GM12878 (cell line): ENCODE measurements at regions not wholly inside any gene's neighbourhood (a gene's known extent, or its start where the extent isn't known, plus 50 kb on each side); places are given as distances from the start of the nearest gene placed in this dataset.

ENCODE experiments used
- ATAC-seq: fragments of 200-7000 bp; cut with Tn5 transposase; 3 replicates; pipeline ENCODE4 v1.9.1; 2020; ENCODE audit warnings: mild to moderate bottlenecking, moderate library complexity
- BruUV-seq: library from RNA; stranded (reverse); fragments of 400-500 nt; replicated peaks from 2 replicates; lab custom pipeline; 2021; lab: Mats Ljungman, UMichigan
- CTCF ChIA-PET: fragments of 300-600 bp; sonication (Branson Sonifier 250); formaldehyde crosslinking; extraction: SDS; loops from one replicate; lab custom pipeline; 2021; ENCODE audit warnings: inconsistent platforms; lab: Yijun Ruan, JAX
- POLR2A ChIA-PET: fragments of 350-600 bp; formaldehyde crosslinking; extraction: SDS; loops from one replicate; lab custom pipeline; 2021; ENCODE audit warnings: inconsistent platforms; lab: Charles Lee
- RAD21 ChIA-PET: fragments of 300-600 bp; sonication (Branson Sonifier 250); formaldehyde crosslinking; loops from one replicate; lab custom pipeline; 2023; ENCODE audit warnings: antibody characterized with exemption; ENCODE audit not compliant: unreplicated experiment; lab: Charles Lee
- SMC1A ChIA-PET: fragments of 300-600 bp; sonication (Branson Sonifier 250); formaldehyde crosslinking; loops from one replicate; lab custom pipeline; 2023; ENCODE audit not compliant: unreplicated experiment, uncharacterized antibody; lab: Charles Lee
- DNase-seq: peaks from one replicate; pipeline ENCODE4 v3.0.0-alpha.2; 2011; ENCODE audit warnings: low read depth, low spot score
- FAIRE-seq: peaks from 3 replicates; lab custom pipeline; 2011; peaks lifted over from hg19 to GRCh38; lab: Jason Lieb, UNC
- H2AFZ ChIP-seq: 2 replicates; pipeline ENCODE4 v1.6.0; 2011; ENCODE audit warnings: low read depth, low read length, control low read depth; ENCODE audit not compliant: control insufficient read depth
- H3K27ac ChIP-seq: 2 replicates; pipeline ENCODE4 v1.5.1; 2011; ENCODE audit warnings: control low read depth; ENCODE audit not compliant: control insufficient read depth, insufficient read depth
- H3K27me3 ChIP-seq, 2 experiments: replicated peaks in 1 of 2; 2 replicates each; pipeline versions ENCODE4 v1.6.0 to v1.6.1; 2011; ENCODE audit warnings: low read length in 1 of 2; ENCODE audit not compliant: control insufficient read depth in 2 of 2, insufficient read depth in 2 of 2
- H3K36me3 ChIP-seq, 2 experiments: 2 replicates each; pipeline ENCODE4 v1.5.1; 2011; ENCODE audit warnings: low read length in 1 of 2; ENCODE audit not compliant: control insufficient read depth in 2 of 2, insufficient read depth in 2 of 2
- H3K4me1 ChIP-seq: 2 replicates; pipeline ENCODE4 v1.6.1; 2011; ENCODE audit warnings: mild to moderate bottlenecking, low read length, moderate library complexity, mixed read lengths; ENCODE audit not compliant: control insufficient read depth, insufficient read depth
- H3K4me2 ChIP-seq: 2 replicates; pipeline ENCODE4 v1.6.0; 2011; ENCODE audit warnings: control low read depth; ENCODE audit not compliant: control insufficient read depth, insufficient read depth
- H3K4me3 ChIP-seq: fragments of 200-600 bp; sonication (generic); 2 replicates; pipeline ENCODE4 v1.5.1; 2016
- H3K79me2 ChIP-seq: 2 replicates; pipeline ENCODE4 v1.6.0; 2011; ENCODE audit warnings: low read length; ENCODE audit not compliant: control insufficient read depth, insufficient read depth
- H3K9ac ChIP-seq: 2 replicates; pipeline ENCODE4 v1.8.0; 2011; ENCODE audit warnings: low read length, control low read depth, mixed read lengths; ENCODE audit not compliant: control insufficient read depth, insufficient read depth
- H3K9me3 ChIP-seq: replicated peaks from 3 replicates; pipeline ENCODE4 v1.5.1; 2011; ENCODE audit warnings: mild to moderate bottlenecking, low read length; ENCODE audit not compliant: control insufficient read depth, insufficient read depth
- H4K20me1 ChIP-seq: 2 replicates; pipeline ENCODE4 v1.6.0; 2011; ENCODE audit not compliant: control insufficient read depth, insufficient read depth
- CBX3 ChIP-seq: fragments of 200-600 bp; sonication (generic); IDR thresholded peaks from 2 replicates; pipeline ENCODE4 v1.6.1; 2016; ENCODE audit warnings: low read depth, borderline replicate concordance
- CBX5 ChIP-seq: sonication (generic); IDR thresholded peaks from 2 replicates; pipeline ENCODE4 v1.6.1; 2016; ENCODE audit warnings: low read depth, moderate library complexity, mild to moderate bottlenecking, inconsistent platforms
- HCFC1 ChIP-seq: fragments of 150-350 bp; IDR thresholded peaks from 2 replicates; pipeline ENCODE4 v1.6.1; 2014; ENCODE audit warnings: low read length
- HDAC6 ChIP-seq: fragments of 200-600 bp; sonication (generic); IDR thresholded peaks from one replicate; pipeline ENCODE4 v1.8.0; 2017; ENCODE audit warnings: antibody characterized with exemption; ENCODE audit not compliant: unreplicated experiment
- KLF5 ChIP-seq: fragments of 450-650 bp; IDR thresholded peaks from 2 replicates; pipeline ENCODE4 v1.6.1; 2014; ENCODE audit warnings: mild to moderate bottlenecking; ENCODE audit not compliant: partially characterized antibody
- MLLT1 ChIP-seq: fragments of 450-650 bp; IDR thresholded peaks from 2 replicates; pipeline ENCODE4 v1.6.1; 2016; ENCODE audit warnings: mild to moderate bottlenecking
- MXI1 ChIP-seq: fragments of 150-350 bp; IDR thresholded peaks from 2 replicates; pipeline ENCODE4 v1.6.1; 2011; ENCODE audit warnings: low read depth, mild to moderate bottlenecking, inconsistent platforms, low read length, improper control_type of control experiment
- PAX8 ChIP-seq: fragments of 450-650 bp; IDR thresholded peaks from 2 replicates; pipeline ENCODE4 v1.6.1; 2017; ENCODE audit warnings: mild to moderate bottlenecking, moderate library complexity
- POLR2A ChIP-seq: IDR thresholded peaks from 2 replicates; pipeline ENCODE4 v1.6.1; 2011; ENCODE audit warnings: low read depth, mild to moderate bottlenecking, low read length
- RAD21 ChIP-seq: IDR thresholded peaks from 2 replicates; pipeline ENCODE4 v1.6.1; 2011; ENCODE audit warnings: mild to moderate bottlenecking, low read depth, low read length, moderate library complexity; ENCODE audit not compliant: insufficient read depth
- RUNX3 ChIP-seq: IDR thresholded peaks from 2 replicates; pipeline ENCODE4 v1.6.1; 2012; ENCODE audit warnings: low read length, inconsistent platforms
- SIN3A ChIP-seq: IDR thresholded peaks from 2 replicates; pipeline ENCODE4 v1.6.1; 2012; ENCODE audit warnings: low read depth, low read length, improper control_type of control experiment
- SKIL ChIP-seq: fragments of 450-650 bp; IDR thresholded peaks from 2 replicates; pipeline ENCODE4 v1.6.1; 2017; ENCODE audit warnings: mild to moderate bottlenecking, low read depth, inconsistent platforms; ENCODE audit not compliant: poor library complexity, severe bottlenecking
- STAT3 ChIP-seq: IDR thresholded peaks from 2 replicates; pipeline ENCODE4 v1.6.1; 2011; ENCODE audit warnings: low read depth, low read length, improper control_type of control experiment
- USF2 ChIP-seq: IDR thresholded peaks from 2 replicates; pipeline ENCODE4 v1.6.1; 2011; ENCODE audit warnings: low read depth, low read length, improper control_type of control experiment, borderline replicate concordance
- ZNF24 ChIP-seq: fragments of 450-650 bp; IDR thresholded peaks from 2 replicates; pipeline ENCODE4 v1.6.1; 2017; ENCODE audit warnings: antibody characterized with exemption, mild to moderate bottlenecking
- ZNF274 ChIP-seq: IDR thresholded peaks from one replicate; pipeline ENCODE4 v1.8.0; 2011; ENCODE audit not compliant: insufficient read length, insufficient read depth
- WGBS: methylation state at CpG from one replicate; pipeline ENCODE4 v1.1.6; 2016; ENCODE audit warnings: low lambda C conversion rate; ENCODE audit not compliant: insufficient replicate concordance, insufficient coverage; ENCODE audit errors: missing lambda C conversion rate; 5-methylcytosine and 5-hydroxymethylcytosine counted together
- in situ Hi-C: fragments of 300-500 bp; cut with MboI; formaldehyde crosslinking; loops from 9 replicates; pipeline ENCODE4 v1.14.3; 2018; ENCODE audit warnings: mixed read lengths
- intact Hi-C: fragments of 100-400 bp; cut with micrococcal nuclease; formaldehyde crosslinking; loops from one replicate; pipeline ENCODE4 v1.14.2; 2022; ENCODE audit not compliant: unreplicated experiment

GRCh38 chr13:111664696-111665095, 344.3 kb downstream of the TEX29 start:
- 35% methylated on average over 4 of the region's 4 CpGs for WGBS
- H3K27me3 ChIP-seq, result no peaks in the 10 kb centered on the region
- no peaks in the 10 kb centered on the region for H4K20me1 ChIP-seq
- SMC1A ChIA-PET, result no interaction called here
- ATAC-seq (no peak), DNase-seq (no peak), FAIRE-seq (no peak)
- intact Hi-C loops (no loop called here), in situ Hi-C loops (no loop called here)
- H3K27ac ChIP-seq, result no peak overlapping the region
- CTCF ChIA-PET, result no interaction called here
- H2AFZ ChIP-seq, result no peak overlapping the region
- RAD21 ChIA-PET, result no interaction called here
- no peak overlapping the region for H3K4me2 ChIP-seq
- no peaks in the 10 kb centered on the region for H3K4me1 ChIP-seq
- no peaks in the 10 kb centered on the region; the same call in 2 of the 3 replicates for H3K9me3 ChIP-seq
- no peak overlapping the region for H3K4me3 ChIP-seq
- TF ChIP-seq RUNX3 (no peak), ZNF24 (no peak), CBX5 (no peak), HCFC1 (no peak), PAX8 (no peak)
- H3K36me3 ChIP-seq, result no peaks in the 10 kb centered on the region
- POLR2A ChIA-PET, result no interaction called here
- no peaks in the 10 kb centered on the region for H3K79me2 ChIP-seq
- BruUV-seq, result no TSS peak
- H3K9ac ChIP-seq, result no peak overlapping the region

- no peaks in the 10 kb centered on the region for H3K4me1 ChIP-seq
- H3K4me3 ChIP-seq, result no peak overlapping the region
- no peak for FAIRE-seq
- intact Hi-C loops (no loop called here), in situ Hi-C loops (no loop called here)
- H3K9me3 ChIP-seq, result no peaks in the 10 kb centered on the region; the same call in 2 of the 3 replicates
- ChIA-PET SMC1A (no interaction called here), POLR2A (no interaction called here), CTCF (no interaction called here), RAD21 (no interaction called here)
- WGBS, result 41% methylated on average over 11 of the region's 11 CpGs
- no peaks in the 10 kb centered on the region for H4K20me1 ChIP-seq
- H3K27me3 ChIP-seq, result no peaks in the 10 kb centered on the region
- H2AFZ ChIP-seq, result no peak overlapping the region
- H3K4me2 ChIP-seq, result no peak overlapping the region
- H3K36me3 ChIP-seq, result no peaks in the 10 kb centered on the region
- no peak for ATAC-seq
- no peak overlapping the region for H3K9ac ChIP-seq
- no TSS peak for BruUV-seq
- H3K79me2 ChIP-seq, result no peaks in the 10 kb centered on the region
- no peak overlapping the region for H3K27ac ChIP-seq
- DNase-seq, result no peak
- TF ChIP-seq CBX3 (no peak), KLF5 (no peak), SKIL (no peak), HDAC6 (no peak), STAT3 (no peak), POLR2A (no peak), USF2 (no peak), SIN3A (no peak), ZNF274 (no peak), RAD21 (no peak), MXI1 (no peak), MLLT1 (no peak)
These were observed 345.3 kb downstream of the TEX29 start for GRCh38 chr13:111665691-111666095.
